ENCODE measurements at regions not wholly inside any gene's neighbourhood (a gene's known extent, or its start where the extent isn't known, plus 50 kb on each side); places are given as distances from the start of the nearest gene placed in this dataset.
"Not testable (repeated sequence)": the region's sequence is repeated elsewhere in the genome, so short reads cannot be mapped to it uniquely, and the experiment has no call there.

- H3K27me3 ChIP-seq (ENCODE audit: control insufficient read depth, insufficient read depth, low read length): no peaks in the 10 kb centered on the region
- H3K9ac ChIP-seq (ENCODE audit: low read length): no peak overlapping the region
- H3K9me3 ChIP-seq (ENCODE audit: control insufficient read depth, low read depth, low read length): no peaks in the 10 kb centered on the region
- no peaks in the 10 kb centered on the region for H3K4me1 ChIP-seq (ENCODE audit: control insufficient read depth, low read depth, low read length)
- H3K36me3 ChIP-seq (ENCODE audit: control insufficient read depth, low read depth, low read length): no peaks in the 10 kb centered on the region
- no peak overlapping the region for H3K4me3 ChIP-seq (ENCODE audit: low read length)
- H3K27ac ChIP-seq (ENCODE audit: low read length): no peak overlapping the region
Measured at GRCh38 chr4:137812258-137812657, 280.0 kb upstream of the PCDH18 start.

GRCh38 chr4:137806420-137806819, 274.1 kb upstream of the PCDH18 start:
- no peaks in the 10 kb centered on the region for H3K36me3 ChIP-seq (ENCODE audit: control insufficient read depth, low read depth, low read length)
- no peaks in the 10 kb centered on the region for H3K27me3 ChIP-seq (ENCODE audit: control insufficient read depth, insufficient read depth, low read length)
- H3K27ac ChIP-seq (ENCODE audit: low read length): no peak overlapping the region
- no peaks in the 10 kb centered on the region for H3K4me1 ChIP-seq (ENCODE audit: control insufficient read depth, low read depth, low read length)
- no peak overlapping the region for H3K4me3 ChIP-seq (ENCODE audit: low read length)
- no peaks in the 10 kb centered on the region for H3K9me3 ChIP-seq (ENCODE audit: control insufficient read depth, low read depth, low read length)
- H3K9ac ChIP-seq (ENCODE audit: low read length): no peak overlapping the region

GRCh38 chr4:137804906-137805495, 272.7 kb upstream of the PCDH18 start:
- Histone ChIP-seq H3K4me1 (ENCODE audit: control insufficient read depth, low read depth, low read length) (no peaks in the 10 kb centered on the region), H3K27ac (ENCODE audit: low read length) (no peak overlapping the region), H3K4me3 (ENCODE audit: low read length) (no peak overlapping the region), H3K9ac (ENCODE audit: low read length) (no peak overlapping the region), H3K36me3 (ENCODE audit: control insufficient read depth, low read depth, low read length) (no peaks in the 10 kb centered on the region), H3K9me3 (ENCODE audit: control insufficient read depth, low read depth, low read length) (no peaks in the 10 kb centered on the region), H3K27me3 (ENCODE audit: control insufficient read depth, insufficient read depth, low read length) (no peaks in the 10 kb centered on the region)

DNA sequence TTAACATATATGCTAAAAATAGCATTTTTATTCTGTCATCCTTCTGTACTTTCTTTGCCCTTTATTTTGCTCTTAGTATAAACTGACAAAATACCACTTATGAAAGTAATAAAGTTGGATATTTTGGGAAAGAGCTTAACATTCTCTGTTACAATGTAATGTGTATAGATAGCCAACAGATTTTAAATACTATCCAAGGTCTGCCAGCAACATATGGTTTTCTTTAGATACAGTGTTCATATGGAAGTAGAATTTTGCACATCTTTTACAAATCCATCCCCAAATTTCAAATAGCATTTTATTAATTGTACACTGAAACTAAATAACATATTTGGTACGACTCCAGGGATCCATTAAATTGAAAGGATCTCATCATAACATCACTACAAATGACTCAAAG, 268.6 kb upstream of the PCDH18 start:
- H3K27ac ChIP-seq (ENCODE audit: low read length): no peak overlapping the region
- no peaks in the 10 kb centered on the region for H3K9me3 ChIP-seq (ENCODE audit: control insufficient read depth, low read depth, low read length)
- no peak overlapping the region for H3K9ac ChIP-seq (ENCODE audit: low read length)
- H3K36me3 ChIP-seq (ENCODE audit: control insufficient read depth, low read depth, low read length): no peaks in the 10 kb centered on the region
- no peaks in the 10 kb centered on the region for H3K4me1 ChIP-seq (ENCODE audit: control insufficient read depth, low read depth, low read length)
- H3K4me3 ChIP-seq (ENCODE audit: low read length): no peak overlapping the region
- no peaks in the 10 kb centered on the region for H3K27me3 ChIP-seq (ENCODE audit: control insufficient read depth, insufficient read depth, low read length)

- Histone ChIP-seq H3K36me3 (ENCODE audit: control insufficient read depth, low read depth, low read length) (no peaks in the 10 kb centered on the region), H3K27me3 (ENCODE audit: control insufficient read depth, insufficient read depth, low read length) (no peaks in the 10 kb centered on the region), H3K9ac (ENCODE audit: low read length) (no peak overlapping the region), H3K27ac (ENCODE audit: low read length) (no peak overlapping the region), H3K4me3 (ENCODE audit: low read length) (no peak overlapping the region), H3K4me1 (ENCODE audit: control insufficient read depth, low read depth, low read length) (peaks cover 3% of the 10 kb centered on the region), H3K9me3 (ENCODE audit: control insufficient read depth, low read depth, low read length) (no peaks in the 10 kb centered on the region)
Measured at GRCh38 chr4:137794764-137795254, 262.5 kb upstream of the PCDH18 start.

GRCh38 chr4:137789263-137789662, 257.0 kb upstream of the PCDH18 start:
- H3K9ac ChIP-seq (ENCODE audit: low read length): not testable (repeated sequence)

DNA sequence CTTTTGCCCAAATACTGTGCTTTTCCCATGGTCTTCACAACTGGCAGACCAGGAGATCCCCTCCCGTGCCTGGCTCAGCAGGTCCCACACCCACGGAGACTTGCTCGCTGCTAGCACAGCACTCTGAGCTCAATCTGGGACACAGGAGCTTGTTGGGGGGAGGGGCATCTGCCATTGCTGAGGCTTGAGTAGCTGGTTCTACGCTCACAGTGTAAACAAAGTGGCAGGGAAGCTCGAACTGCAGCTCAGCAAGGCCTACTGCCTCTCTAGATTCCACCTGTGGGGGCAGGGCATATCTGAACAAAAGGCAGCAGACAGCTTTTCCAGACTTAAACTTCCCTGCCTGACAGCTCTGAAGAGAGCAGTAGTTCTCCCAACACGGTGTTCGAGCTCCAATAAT, 251.6 kb upstream of the PCDH18 start:
- H3K27me3 ChIP-seq (ENCODE audit: control insufficient read depth, insufficient read depth, low read length); H3K36me3 ChIP-seq (ENCODE audit: control insufficient read depth, low read depth, low read length); H3K4me1 ChIP-seq (ENCODE audit: control insufficient read depth, low read depth, low read length); H3K4me3 ChIP-seq (ENCODE audit: low read length); H3K27ac ChIP-seq (ENCODE audit: low read length); H3K9me3 ChIP-seq (ENCODE audit: control insufficient read depth, low read depth, low read length); H3K9ac ChIP-seq (ENCODE audit: low read length): not testable (repeated sequence)

More at GRCh38 chr4:137789263-137789662, 257.0 kb upstream of the PCDH18 start:
- not testable (repeated sequence) for H3K27me3 ChIP-seq (ENCODE audit: control insufficient read depth, insufficient read depth, low read length); H3K27ac ChIP-seq (ENCODE audit: low read length); H3K9me3 ChIP-seq (ENCODE audit: control insufficient read depth, low read depth, low read length); H3K4me1 ChIP-seq (ENCODE audit: control insufficient read depth, low read depth, low read length); H3K36me3 ChIP-seq (ENCODE audit: control insufficient read depth, low read depth, low read length); H3K4me3 ChIP-seq (ENCODE audit: low read length)

GRCh38 chr4:137775701-137776100, 243.4 kb upstream of the PCDH18 start:
- no peaks in the 10 kb centered on the region for H3K4me1 ChIP-seq (ENCODE audit: control insufficient read depth, low read depth, low read length)
- no peak overlapping the region for H3K9ac ChIP-seq (ENCODE audit: low read length)
- no peaks in the 10 kb centered on the region for H3K36me3 ChIP-seq (ENCODE audit: control insufficient read depth, low read depth, low read length)
- H3K9me3 ChIP-seq (ENCODE audit: control insufficient read depth, low read depth, low read length): no peaks in the 10 kb centered on the region
- H3K27ac ChIP-seq (ENCODE audit: low read length): no peak overlapping the region
- no peak overlapping the region for H3K4me3 ChIP-seq (ENCODE audit: low read length)
- H3K27me3 ChIP-seq (ENCODE audit: control insufficient read depth, insufficient read depth, low read length): no peaks in the 10 kb centered on the region

GRCh38 chr4:137774501-137774900, 242.2 kb upstream of the PCDH18 start:
- Histone ChIP-seq H3K27me3 (ENCODE audit: control insufficient read depth, insufficient read depth, low read length) (no peaks in the 10 kb centered on the region), H3K4me1 (ENCODE audit: control insufficient read depth, low read depth, low read length) (no peaks in the 10 kb centered on the region), H3K9me3 (ENCODE audit: control insufficient read depth, low read depth, low read length) (no peaks in the 10 kb centered on the region), H3K27ac (ENCODE audit: low read length) (no peak overlapping the region), H3K4me3 (ENCODE audit: low read length) (no peak overlapping the region), H3K36me3 (ENCODE audit: control insufficient read depth, low read depth, low read length) (no peaks in the 10 kb centered on the region), H3K9ac (ENCODE audit: low read length) (no peak overlapping the region)

- Histone ChIP-seq H3K4me3 (ENCODE audit: low read length) (no peak overlapping the region), H3K36me3 (ENCODE audit: control insufficient read depth, low read depth, low read length) (no peaks in the 10 kb centered on the region), H3K9ac (ENCODE audit: low read length) (no peak overlapping the region), H3K9me3 (ENCODE audit: control insufficient read depth, low read depth, low read length) (no peaks in the 10 kb centered on the region), H3K27ac (ENCODE audit: low read length) (no peak overlapping the region), H3K27me3 (ENCODE audit: control insufficient read depth, insufficient read depth, low read length) (no peaks in the 10 kb centered on the region), H3K4me1 (ENCODE audit: control insufficient read depth, low read depth, low read length) (no peaks in the 10 kb centered on the region)
Measured at GRCh38 chr4:137768881-137769280, 236.6 kb upstream of the PCDH18 start.

GRCh38 chr4:137768196-137768595, 235.9 kb upstream of the PCDH18 start:
- no peak overlapping the region for H3K4me3 ChIP-seq (ENCODE audit: low read length)
- no peak overlapping the region for H3K27ac ChIP-seq (ENCODE audit: low read length)
- no peaks in the 10 kb centered on the region for H3K4me1 ChIP-seq (ENCODE audit: control insufficient read depth, low read depth, low read length)

DNA sequence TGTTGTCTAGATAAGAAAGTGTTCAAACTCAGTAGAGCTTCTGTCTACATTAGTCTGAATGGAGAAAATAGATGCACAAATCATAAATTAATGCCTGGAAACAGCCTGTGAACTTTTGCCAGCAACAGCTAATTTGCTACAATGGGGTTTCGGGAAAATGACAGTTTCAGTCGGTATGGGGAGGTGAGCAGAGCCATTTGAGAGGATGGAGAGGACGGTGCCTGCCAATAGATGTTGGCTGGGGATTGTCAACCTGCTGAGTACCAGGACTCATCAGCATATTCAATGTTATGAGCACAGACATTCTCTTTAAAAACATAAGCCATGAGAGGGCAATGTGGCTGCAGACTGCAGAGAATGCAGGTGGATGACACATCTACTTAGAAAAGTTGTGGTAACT, 230.3 kb upstream of the PCDH18 start:
- Histone ChIP-seq H3K27me3 (ENCODE audit: control insufficient read depth, insufficient read depth, low read length) (no peaks in the 10 kb centered on the region), H3K4me1 (ENCODE audit: control insufficient read depth, low read depth, low read length) (no peaks in the 10 kb centered on the region), H3K4me3 (ENCODE audit: low read length) (no peak overlapping the region), H3K9ac (ENCODE audit: low read length) (no peak overlapping the region), H3K27ac (ENCODE audit: low read length) (no peak overlapping the region), H3K36me3 (ENCODE audit: control insufficient read depth, low read depth, low read length) (no peaks in the 10 kb centered on the region), H3K9me3 (ENCODE audit: control insufficient read depth, low read depth, low read length) (no peaks in the 10 kb centered on the region)

More at GRCh38 chr4:137768196-137768595, 235.9 kb upstream of the PCDH18 start:
- H3K9ac ChIP-seq (ENCODE audit: low read length): no peak overlapping the region
- H3K9me3 ChIP-seq (ENCODE audit: control insufficient read depth, low read depth, low read length): no peaks in the 10 kb centered on the region
- no peaks in the 10 kb centered on the region for H3K27me3 ChIP-seq (ENCODE audit: control insufficient read depth, insufficient read depth, low read length)
- H3K36me3 ChIP-seq (ENCODE audit: control insufficient read depth, low read depth, low read length): no peaks in the 10 kb centered on the region
